ENCODE measurements at regions not wholly inside any gene's neighbourhood (a gene's known extent, or its start where the extent isn't known, plus 50 kb on each side); places are given as distances from the start of the nearest gene placed in this dataset.

DNA sequence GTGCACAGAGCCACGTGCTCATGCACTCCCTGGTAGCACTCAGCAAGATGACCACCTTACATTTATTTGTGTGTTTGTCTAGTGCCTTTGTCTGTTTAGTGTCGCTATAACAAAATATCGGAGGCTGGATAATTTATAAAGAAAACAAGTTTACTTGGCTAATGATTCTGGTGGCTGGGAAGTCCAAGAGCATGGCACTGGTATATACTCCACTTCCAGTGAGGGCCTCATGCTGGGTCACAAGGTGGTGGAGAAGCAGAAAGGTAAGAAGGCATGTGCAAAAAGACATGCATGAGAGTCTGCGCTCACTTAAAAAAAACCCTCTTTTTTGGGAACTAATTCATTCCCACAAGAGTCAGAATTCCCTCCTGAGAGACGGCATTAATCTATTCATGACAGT, 52.5 kb upstream of the BOD1 start:
- no peaks in the 10 kb centered on the region for H4K20me1 ChIP-seq (ENCODE audit: control insufficient read depth, insufficient read depth, insufficient read length)
- H2BK120ac ChIP-seq (ENCODE audit: low read depth, low read length, poor library complexity, severe bottlenecking), result no peak overlapping the region
- no peak overlapping the region for H2BK15ac ChIP-seq (ENCODE audit: low read depth, low read length)
- H3K9ac ChIP-seq (ENCODE audit: extremely low read depth, insufficient read length, low read length), result no peak overlapping the region
- H3K27me3 ChIP-seq (ENCODE audit: insufficient read depth, low read length), result no peaks in the 10 kb centered on the region
- no peak overlapping the region for H3K14ac ChIP-seq (ENCODE audit: insufficient read depth, low read length)
- H3K23ac ChIP-seq (ENCODE audit: insufficient read length, low read depth, low read length), result no peak overlapping the region
- H4K8ac ChIP-seq (replicated peaks; ENCODE audit: insufficient read length, low read depth, low read length), result no peak overlapping the region
- no peak overlapping the region for H3T11ph ChIP-seq (ENCODE audit: low read length)
- Mint-ChIP-seq H3K27ac (peak overlapping the region; percentile 78 to 98 (median 80)), H3K4me1 (peaks cover 54 to 56% of the 10 kb centered on the region in 2 experiments), H3K9me3 (peaks cover 39 to 44% of the 10 kb centered on the region in 2 experiments), H3K4me3 (no peak overlapping the region), H3K36me3 (ENCODE audit: insufficient read depth in 1 of 3, low read depth in 3 of 3) (peaks cover 30 to 41% (median 37%) of the 10 kb centered on the region in 3 experiments), H3K27me3 (ENCODE audit: low read depth) (peaks cover 8% of the 10 kb centered on the region)
- no peak overlapping the region for H2BK5ac ChIP-seq (ENCODE audit: insufficient read length, low read length)
- no CpG with 5 or more reads among the region's 5 CpGs for WGBS (ENCODE audit: extremely low coverage, insufficient read length, low lambda C conversion rate)
- no peak for DNase-seq
- no peak overlapping the region for H3K4me2 ChIP-seq (ENCODE audit: insufficient read depth, insufficient read length, low read length)
- no peaks in the 10 kb centered on the region for H3K79me2 ChIP-seq (ENCODE audit: insufficient read depth, low read length)
- no peak overlapping the region for H3K56ac ChIP-seq (ENCODE audit: insufficient read length, low read depth, low read length)
- no peak overlapping the region for H2AFZ ChIP-seq (ENCODE audit: low read length)
- no peak overlapping the region for H2AK5ac ChIP-seq (ENCODE audit: insufficient read length, low read length)
- H3K4ac ChIP-seq (ENCODE audit: low read depth, low read length), result no peak overlapping the region
- no peak for TF ChIP-seq CTCF (conservative IDR thresholded peaks at IDR 0.05)
- no peaks in the 10 kb centered on the region for H3K23me2 ChIP-seq (ENCODE audit: insufficient read length, low read depth, low read length, poor library complexity, severe bottlenecking)
- H3K4me1 ChIP-seq (ENCODE audit: insufficient read depth, low read length), result peaks cover 8% of the 10 kb centered on the region; the same call in 1 of the 2 replicates
- H4K5ac ChIP-seq (ENCODE audit: insufficient read length, low read depth, low read length), result no peak overlapping the region
- H3K27ac ChIP-seq (ENCODE audit: insufficient read length, low read depth, low read length), result peak overlapping the region; percentile 90
- H3K79me1 ChIP-seq (ENCODE audit: insufficient read depth, low read depth, low read length, poor library complexity, severe bottlenecking), result no peaks in the 10 kb centered on the region
- no peak overlapping the region for H2BK12ac ChIP-seq (ENCODE audit: insufficient read length, low read depth, low read length)
- no peak overlapping the region for H4K91ac ChIP-seq (ENCODE audit: insufficient read length, low read depth, low read length)
- H3K9me3 ChIP-seq (ENCODE audit: control insufficient read depth, low read depth, low read length), result no peaks in the 10 kb centered on the region
- H3K18ac ChIP-seq (ENCODE audit: insufficient read length, low read depth, low read length), result no peak overlapping the region
- H2BK20ac ChIP-seq (ENCODE audit: low read depth, low read length, poor library complexity, severe bottlenecking), result no peak overlapping the region

Measured in H9 (cell line).